ENCODE measurements at regions not wholly inside any gene's neighbourhood (a gene's known extent, or its start where the extent isn't known, plus 50 kb on each side); places are given as distances from the start of the nearest gene placed in this dataset.
A peak's percentile ranks its signal among the peaks of the same experiment; 100 is the strongest.
"Not testable (repeated sequence)": the region's sequence is repeated elsewhere in the genome, so short reads cannot be mapped to it uniquely, and the experiment has no call there.

GRCh38 chr11:12585861-12586260 is 88.4 kb upstream of the TEAD1 start:
- no peak for DNase-seq (ENCODE audit: low read depth)

- DNase-seq (ENCODE audit: low read depth) = peak; percentile 5
Observed at GRCh38 chr11:12587333-12587991, 86.8 kb upstream of the TEAD1 start.

GRCh38 chr11:12591706-12592105 is 82.5 kb upstream of the TEAD1 start:
- no peak for DNase-seq (ENCODE audit: low read depth)

GRCh38 chr11:12592283-12592682 is 81.9 kb upstream of the TEAD1 start:
- DNase-seq (ENCODE audit: low read depth) = no peak

GRCh38 chr11:12595089-12595847 is 79.0 kb upstream of the TEAD1 start:
- not testable (repeated sequence) for DNase-seq (ENCODE audit: low read depth)

- DNase-seq (ENCODE audit: low read depth) = no peak
Observed at GRCh38 chr11:12598330-12599256, 75.6 kb upstream of the TEAD1 start.

- DNase-seq (ENCODE audit: low read depth) = no peak
Observed at GRCh38 chr11:12599408-12600143, 74.6 kb upstream of the TEAD1 start.

- DNase-seq (ENCODE audit: low read depth) = no peak
Observed at GRCh38 chr11:12600829-12601228, 73.4 kb upstream of the TEAD1 start.

GRCh38 chr11:12602421-12602820 is 71.8 kb upstream of the TEAD1 start:
- peak; percentile 15 for DNase-seq (ENCODE audit: low read depth)

- no peak for DNase-seq (ENCODE audit: low read depth)
Observed at GRCh38 chr11:12603143-12604088, 70.8 kb upstream of the TEAD1 start.

- DNase-seq (ENCODE audit: low read depth) = no peak
Observed at GRCh38 chr11:12604557-12605153, 69.6 kb upstream of the TEAD1 start.

GRCh38 chr11:12606597-12606996 is 67.6 kb upstream of the TEAD1 start:
- DNase-seq (ENCODE audit: low read depth) = peak; percentile 65

- DNase-seq (ENCODE audit: low read depth) = not testable (repeated sequence)
Observed at GRCh38 chr11:12608678-12609077, 65.5 kb upstream of the TEAD1 start.

GRCh38 chr11:12611352-12611751 is 62.9 kb upstream of the TEAD1 start:
- no peak for DNase-seq (ENCODE audit: low read depth)

GRCh38 chr11:12617632-12618031 is 56.6 kb upstream of the TEAD1 start:
- DNase-seq (ENCODE audit: low read depth) = no peak

GRCh38 chr11:12618743-12619540 is 55.3 kb upstream of the TEAD1 start:
- DNase-seq (ENCODE audit: low read depth) = no peak

- no peak for DNase-seq (ENCODE audit: low read depth)
Observed at GRCh38 chr11:12623869-12624268, 50.4 kb upstream of the TEAD1 start.
